Fibroblast of skin of back (primary cell): ENCODE measurements at regions not wholly inside any gene's neighbourhood (a gene's known extent, or its start where the extent isn't known, plus 50 kb on each side); places are given as distances from the start of the nearest gene placed in this dataset.
A peak's percentile ranks its signal among the peaks of the same experiment; 100 is the strongest.
"Not testable (repeated sequence)": the region's sequence is repeated elsewhere in the genome, so short reads cannot be mapped to it uniquely, and the experiment has no call there.

Experiments
- DNase-seq: peaks from one replicate; pipeline ENCODE4 v3.0.0-alpha.2; 2013

- peak; percentile 6 for DNase-seq
Observed at GRCh38 chr4:34422472-34423175, 1821.7 kb downstream of the ARAP2 start.

- DNase-seq: no peak
Observed at GRCh38 chr4:34432706-34433105, 1811.6 kb downstream of the ARAP2 start.

GRCh38 chr4:34434377-34434776 lies 1809.9 kb downstream of the ARAP2 start:
- not testable (repeated sequence) for DNase-seq

GRCh38 chr4:34464196-34464595 lies 1780.1 kb downstream of the ARAP2 start:
- DNase-seq: no peak

- DNase-seq: peak; percentile 30
Observed at GRCh38 chr4:34466411-34466810, 1777.9 kb downstream of the ARAP2 start.

GRCh38 chr4:34469516-34469915 lies 1774.8 kb downstream of the ARAP2 start:
- no peak for DNase-seq

GRCh38 chr4:34485252-34485651 lies 1759.1 kb downstream of the ARAP2 start:
- DNase-seq: no peak

GRCh38 chr4:34486461-34487363 lies 1757.6 kb downstream of the ARAP2 start:
- DNase-seq: no peak

GRCh38 chr4:34492414-34492813 lies 1751.9 kb downstream of the ARAP2 start:
- DNase-seq: no peak

GRCh38 chr4:34502086-34502485 lies 1742.2 kb downstream of the ARAP2 start:
- no peak for DNase-seq

- not testable (repeated sequence) for DNase-seq
Observed at GRCh38 chr4:34504731-34505130, 1739.6 kb downstream of the ARAP2 start.

- not testable (repeated sequence) for DNase-seq
Observed at GRCh38 chr4:34506511-34507092, 1737.7 kb downstream of the ARAP2 start.

GRCh38 chr4:34512616-34513015 lies 1731.7 kb downstream of the ARAP2 start:
- no peak for DNase-seq

GRCh38 chr4:34516524-34516923 lies 1727.8 kb downstream of the ARAP2 start:
- DNase-seq: no peak

GRCh38 chr4:34534916-34535315 lies 1709.4 kb downstream of the ARAP2 start:
- no peak for DNase-seq

GRCh38 chr4:34566091-34566490 lies 1678.2 kb downstream of the ARAP2 start:
- DNase-seq: no peak

GRCh38 chr4:34572026-34572425 lies 1672.3 kb downstream of the ARAP2 start:
- DNase-seq: no peak

- no peak for DNase-seq
Observed at GRCh38 chr4:34615315-34615714, 1629.0 kb downstream of the ARAP2 start.

GRCh38 chr4:34619531-34620162 lies 1624.7 kb downstream of the ARAP2 start:
- peak; percentile 55 for DNase-seq

GRCh38 chr4:34628471-34628870 lies 1615.8 kb downstream of the ARAP2 start:
- no peak for DNase-seq

GRCh38 chr4:34629451-34629850 lies 1614.9 kb downstream of the ARAP2 start:
- no peak for DNase-seq

- DNase-seq: peak; percentile 18
Observed at GRCh38 chr4:34633241-34633640, 1611.1 kb downstream of the ARAP2 start.

GRCh38 chr4:34636623-34637022 lies 1607.7 kb downstream of the ARAP2 start:
- peak; percentile 24 for DNase-seq
